IMR-90 (cell line): ENCODE measurements at regions not wholly inside any gene's neighbourhood (a gene's known extent, or its start where the extent isn't known, plus 50 kb on each side); places are given as distances from the start of the nearest gene placed in this dataset.
"Not testable (repeated sequence)": the region's sequence is repeated elsewhere in the genome, so short reads cannot be mapped to it uniquely, and the experiment has no call there.

Experiments
- ATAC-seq: fragments of 200-7000 bp; cut with Tn5 transposase; 2 replicates; pipeline ENCODE4 v1.9.1; 2020; ENCODE audit warnings: low read depth, mild to moderate bottlenecking, moderate library complexity
- BruUV-seq: library from RNA; stranded (reverse); fragments of 400-500 nt; replicated peaks from 2 replicates; lab custom pipeline; 2021; lab: Mats Ljungman, UMichigan
- CTCF ChIA-PET: fragments of 300-600 bp; formaldehyde crosslinking; extraction: SDS; loops from one replicate; lab custom pipeline; 2021; ENCODE audit warnings: antibody characterized with exemption; lab: Yijun Ruan, JAX
- POLR2A ChIA-PET: fragments of 300-600 bp; sonication (Branson Sonifier 250); formaldehyde crosslinking; loops from one replicate; lab custom pipeline; 2022; ENCODE audit warnings: antibody characterized with exemption; ENCODE audit not compliant: unreplicated experiment; lab: Charles Lee
- DNase-seq: peaks from one replicate; pipeline ENCODE4 v3.0.0; 2013
- H2AFZ ChIP-seq: replicated peaks from 2 replicates; pipeline ENCODE3; 2013; ENCODE audit warnings: low read length, mild to moderate bottlenecking; ENCODE audit not compliant: poor library complexity
- H2AK5ac ChIP-seq: 2 replicates; pipeline ENCODE4 v1.6.1; 2013; ENCODE audit warnings: low read depth, low read length, inconsistent platforms
- H2AK9ac ChIP-seq: replicated peaks from 2 replicates; pipeline ENCODE3; 2013; ENCODE audit warnings: mild to moderate bottlenecking, low read depth, low read length, moderate library complexity; ENCODE audit not compliant: poor library complexity
- H2BK120ac ChIP-seq: 2 replicates; pipeline ENCODE4 v1.6.1; 2013; ENCODE audit warnings: low read depth, low read length, inconsistent platforms
- H2BK15ac ChIP-seq: 3 replicates; pipeline ENCODE4 v1.6.1; 2013; ENCODE audit warnings: low read depth, low read length, inconsistent platforms
- H2BK20ac ChIP-seq: 2 replicates; pipeline ENCODE4 v1.6.1; 2013; ENCODE audit warnings: low read depth, mild to moderate bottlenecking, inconsistent platforms, low read length, moderate library complexity
- H2BK5ac ChIP-seq: 2 replicates; pipeline ENCODE4 v1.6.1; 2013; ENCODE audit warnings: mild to moderate bottlenecking, low read depth, low read length, inconsistent platforms; ENCODE audit not compliant: poor library complexity, severe bottlenecking
- H3K14ac ChIP-seq: replicated peaks from 2 replicates; pipeline ENCODE4 v1.6.1; 2013; ENCODE audit warnings: low read depth, low read length, inconsistent platforms
- H3K18ac ChIP-seq: 2 replicates; pipeline ENCODE4 v1.6.1; 2013; ENCODE audit warnings: low read depth, low read length, control low read depth
- H3K23ac ChIP-seq: 2 replicates; pipeline ENCODE4 v1.6.1; 2013; ENCODE audit warnings: low read depth, low read length, inconsistent platforms
- H3K27ac ChIP-seq: 2 replicates; pipeline ENCODE4 v1.5.1; 2013; ENCODE audit warnings: mild to moderate bottlenecking, control low read depth, low read length; ENCODE audit not compliant: insufficient read depth
- H3K27me3 ChIP-seq: 2 replicates; pipeline ENCODE4 v1.6.1; 2013; ENCODE audit warnings: low read length; ENCODE audit not compliant: control insufficient read depth, insufficient read depth
- H3K36me3 ChIP-seq: 2 replicates; pipeline ENCODE4 v1.6.1; 2013; ENCODE audit warnings: low read length, mixed read lengths; ENCODE audit not compliant: control insufficient read depth, insufficient read depth
- H3K4ac ChIP-seq: 2 replicates; pipeline ENCODE4 v1.6.1; 2013; ENCODE audit warnings: low read depth, low read length, inconsistent platforms
- H3K4me1 ChIP-seq: 2 replicates; pipeline ENCODE4 v1.6.1; 2013; ENCODE audit warnings: low read length, mixed read lengths; ENCODE audit not compliant: control insufficient read depth, insufficient read depth
- H3K4me2 ChIP-seq: 2 replicates; pipeline ENCODE4 v1.6.1; 2013; ENCODE audit warnings: low read depth, mild to moderate bottlenecking, control low read depth, low read length, moderate library complexity
- H3K4me3 ChIP-seq: 2 replicates; pipeline ENCODE4 v1.5.1; 2013; ENCODE audit warnings: low read depth, mild to moderate bottlenecking, control low read depth, low read length, moderate library complexity; ENCODE audit not compliant: insufficient read depth
- H3K56ac ChIP-seq: 2 replicates; pipeline ENCODE4 v1.6.1; 2013; ENCODE audit warnings: low read length, inconsistent platforms; ENCODE audit not compliant: insufficient read depth; ENCODE audit errors: extremely low read depth
- H3K79me1 ChIP-seq, 2 experiments: 2 replicates each; pipeline ENCODE4 v1.6.1; 2013; ENCODE audit warnings: low read length in 2 of 2, inconsistent platforms in 1 of 2, low read depth in 1 of 2
- H3K9ac ChIP-seq: 2 replicates; pipeline ENCODE4 v1.6.1; 2013; ENCODE audit warnings: low read depth, low read length, control low read depth
- H3K9me1 ChIP-seq: 2 replicates; pipeline ENCODE4 v1.6.1; 2013; ENCODE audit warnings: low read length, inconsistent platforms; ENCODE audit not compliant: insufficient read depth
- H3K9me3 ChIP-seq: 2 replicates; pipeline ENCODE4 v1.6.1; 2013; ENCODE audit warnings: low read length; ENCODE audit not compliant: control insufficient read depth, insufficient read depth
- H4K20me1 ChIP-seq: 2 replicates; pipeline ENCODE4 v1.6.1; 2013; ENCODE audit warnings: low read length, inconsistent platforms; ENCODE audit not compliant: insufficient read depth
- H4K5ac ChIP-seq: 2 replicates; pipeline ENCODE4 v1.6.1; 2013; ENCODE audit warnings: mild to moderate bottlenecking, low read depth, low read length, control low read depth
- H4K8ac ChIP-seq, 2 experiments: 2 replicates each; pipeline ENCODE4 v1.6.1; 2013; ENCODE audit warnings: low read depth in 2 of 2, low read length in 2 of 2, control low read depth in 1 of 2, inconsistent platforms in 1 of 2
- H4K91ac ChIP-seq: 2 replicates; pipeline ENCODE4 v1.6.1; 2013; ENCODE audit warnings: low read depth, low read length, inconsistent platforms; ENCODE audit not compliant: insufficient read depth
- WGBS, 2 experiments: methylation state at CpG; one replicate each; pipeline versions ENCODE4 v1.1.5 to v1.1.7; 2013; ENCODE audit warnings: missing lambda C conversion rate in 2 of 2; ENCODE audit not compliant: insufficient read length in 1 of 2; ENCODE audit errors: extremely low coverage in 2 of 2; 5-methylcytosine and 5-hydroxymethylcytosine counted together
- dilution Hi-C: fragments of 300-500 bp; cut with HindIII; formaldehyde crosslinking; loops from one replicate; pipeline ENCODE4 v1.14.3; 2018; ENCODE audit warnings: low sequenced_read_pairs; ENCODE audit not compliant: unreplicated experiment
- in situ Hi-C: fragments of 300-500 bp; cut with MboI; formaldehyde crosslinking; loops from 3 replicates; pipeline ENCODE4 v1.14.3; 2019; ENCODE audit warnings: low sequenced_read_pairs, inconsistent platforms, mixed read lengths
- intact Hi-C: fragments of 100-400 bp; cut with micrococcal nuclease; formaldehyde crosslinking; loops from 2 replicates; pipeline ENCODE4 v1.10.0; 2022

DNA sequence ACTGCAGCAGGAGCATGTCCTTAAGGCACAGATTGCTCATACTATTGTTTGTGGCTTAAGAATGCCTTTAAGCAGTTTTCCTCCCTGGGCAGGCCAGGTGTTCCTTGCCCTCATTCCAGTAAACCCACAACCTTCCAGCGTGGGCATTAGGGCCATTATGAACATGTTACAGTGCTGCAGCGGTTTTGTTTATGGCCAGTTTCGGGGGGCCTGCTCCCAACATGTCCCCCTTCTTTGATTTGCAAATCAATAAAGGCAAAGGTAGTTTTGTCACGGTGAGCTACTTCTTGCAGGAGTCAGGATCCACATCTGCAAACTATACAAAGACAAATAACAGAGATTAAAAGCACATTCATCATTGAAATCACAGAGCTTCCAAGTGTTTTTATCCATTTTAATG, 712.8 kb upstream of the MBL2 start:
- H3K4ac ChIP-seq, H3K27me3 ChIP-seq, H3K9me3 ChIP-seq, H2AK9ac ChIP-seq, H3K9ac ChIP-seq, CTCF ChIA-PET, H3K4me2 ChIP-seq, H3K36me3 ChIP-seq, H2BK15ac ChIP-seq, H4K5ac ChIP-seq, H3K18ac ChIP-seq, H4K91ac ChIP-seq, H3K23ac ChIP-seq, H2BK5ac ChIP-seq, H2BK20ac ChIP-seq, H4K8ac ChIP-seq, intact Hi-C loops, H3K4me1 ChIP-seq, H3K9me1 ChIP-seq, H3K27ac ChIP-seq, DNase-seq, H2AK5ac ChIP-seq, H3K79me1 ChIP-seq, BruUV-seq, H3K56ac ChIP-seq, H3K4me3 ChIP-seq, H2AFZ ChIP-seq, POLR2A ChIA-PET, ATAC-seq, H3K14ac ChIP-seq, in situ Hi-C loops, H4K20me1 ChIP-seq, H2BK120ac ChIP-seq, dilution Hi-C loops: not testable (repeated sequence)
- no CpG with 5 or more reads among the region's 4 CpGs for WGBS, 2 experiments
